ENCODE measurements at regions not wholly inside any gene's neighbourhood (a gene's known extent, or its start where the extent isn't known, plus 50 kb on each side); places are given as distances from the start of the nearest gene placed in this dataset.
A peak's percentile ranks its signal among the peaks of the same experiment; 100 is the strongest.

- DNase-seq (ENCODE audit: low read depth) = no peak
- TF ChIP-seq, protein P1, sequence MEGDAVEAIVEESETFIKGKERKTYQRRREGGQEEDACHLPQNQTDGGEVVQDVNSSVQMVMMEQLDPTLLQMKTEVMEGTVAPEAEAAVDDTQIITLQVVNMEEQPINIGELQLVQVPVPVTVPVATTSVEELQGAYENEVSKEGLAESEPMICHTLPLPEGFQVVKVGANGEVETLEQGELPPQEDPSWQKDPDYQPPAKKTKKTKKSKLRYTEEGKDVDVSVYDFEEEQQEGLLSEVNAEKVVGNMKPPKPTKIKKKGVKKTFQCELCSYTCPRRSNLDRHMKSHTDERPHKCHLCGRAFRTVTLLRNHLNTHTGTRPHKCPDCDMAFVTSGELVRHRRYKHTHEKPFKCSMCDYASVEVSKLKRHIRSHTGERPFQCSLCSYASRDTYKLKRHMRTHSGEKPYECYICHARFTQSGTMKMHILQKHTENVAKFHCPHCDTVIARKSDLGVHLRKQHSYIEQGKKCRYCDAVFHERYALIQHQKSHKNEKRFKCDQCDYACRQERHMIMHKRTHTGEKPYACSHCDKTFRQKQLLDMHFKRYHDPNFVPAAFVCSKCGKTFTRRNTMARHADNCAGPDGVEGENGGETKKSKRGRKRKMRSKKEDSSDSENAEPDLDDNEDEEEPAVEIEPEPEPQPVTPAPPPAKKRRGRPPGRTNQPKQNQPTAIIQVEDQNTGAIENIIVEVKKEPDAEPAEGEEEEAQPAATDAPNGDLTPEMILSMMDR (IDR thresholded peaks at IDR 0.05; ENCODE audit: insufficient read depth, low read depth, low read length, missing control alignments) = no peak
These were observed 744.2 kb upstream of the GRIA3 start for GRCh38 chrX:122439831-122440230.

GRCh38 chrX:122440832-122441231 lies 743.2 kb upstream of the GRIA3 start:
- TF ChIP-seq, protein P1 (IDR thresholded peaks at IDR 0.05; ENCODE audit: insufficient read depth, low read depth, low read length, missing control alignments) = no peak
- H3K4me3 ChIP-seq (ENCODE audit: low read length) = no peak overlapping the region
- no peak for DNase-seq (ENCODE audit: low read depth)

More at GRCh38 chrX:122439831-122440230, 744.2 kb upstream of the GRIA3 start:
- no peak overlapping the region for H3K4me3 ChIP-seq (ENCODE audit: low read length)

- TF ChIP-seq, protein P1 (IDR thresholded peaks at IDR 0.05; ENCODE audit: insufficient read depth, low read depth, low read length, missing control alignments) = no peak
These were observed 742.6 kb upstream of the GRIA3 start for GRCh38 chrX:122441451-122441850.

GRCh38 chrX:122445466-122445865 lies 738.6 kb upstream of the GRIA3 start:
- H3K4me3 ChIP-seq (ENCODE audit: low read length) = no peak overlapping the region
- DNase-seq (ENCODE audit: low read depth) = no peak
- TF ChIP-seq, protein P1 (IDR thresholded peaks at IDR 0.05; ENCODE audit: insufficient read depth, low read depth, low read length, missing control alignments) = no peak

More at GRCh38 chrX:122441451-122441850, 742.6 kb upstream of the GRIA3 start:
- H3K4me3 ChIP-seq (ENCODE audit: low read length) = no peak overlapping the region
- DNase-seq (ENCODE audit: low read depth) = no peak

- TF ChIP-seq, protein P1 (IDR thresholded peaks at IDR 0.05; ENCODE audit: insufficient read depth, low read depth, low read length, missing control alignments) = no peak
- no peak for DNase-seq (ENCODE audit: low read depth)
These were observed 719.7 kb upstream of the GRIA3 start for GRCh38 chrX:122464341-122464740.

GRCh38 chrX:122475306-122475705 lies 708.8 kb upstream of the GRIA3 start:
- H3K4me3 ChIP-seq (ENCODE audit: low read length) = no peak overlapping the region
- TF ChIP-seq, protein P1 (IDR thresholded peaks at IDR 0.05; ENCODE audit: insufficient read depth, low read depth, low read length, missing control alignments) = no peak
- peak; percentile 53 for DNase-seq (ENCODE audit: low read depth)

More at GRCh38 chrX:122464341-122464740, 719.7 kb upstream of the GRIA3 start:
- H3K4me3 ChIP-seq (ENCODE audit: low read length) = no peak overlapping the region

DNA sequence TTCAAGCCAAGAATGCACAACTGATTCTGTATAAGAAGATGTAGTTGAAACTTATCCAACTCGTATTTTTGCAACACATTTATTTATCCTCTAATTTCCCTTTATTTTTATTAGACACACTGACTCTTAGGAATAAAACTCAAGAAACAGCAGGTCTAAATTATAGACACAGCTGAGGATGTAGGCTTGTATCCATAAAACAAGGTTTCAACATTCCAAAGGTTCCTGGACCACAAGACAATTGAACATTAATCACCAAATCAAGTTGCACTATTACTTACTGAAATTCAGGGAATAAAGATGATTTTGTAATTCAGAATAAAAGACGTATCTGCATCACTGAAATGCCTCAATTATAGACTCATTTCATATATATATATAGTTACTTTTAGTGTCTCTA lies 683.5 kb upstream of the GRIA3 start:
- TF ChIP-seq, protein P1 (IDR thresholded peaks at IDR 0.05; ENCODE audit: insufficient read depth, low read depth, low read length, missing control alignments) = no peak
- H3K4me3 ChIP-seq (ENCODE audit: low read length) = no peak overlapping the region
- no peak for DNase-seq (ENCODE audit: low read depth)
